H1 (cell line): ENCODE measurements at regions not wholly inside any gene's neighbourhood (a gene's known extent, or its start where the extent isn't known, plus 50 kb on each side); places are given as distances from the start of the nearest gene placed in this dataset.

ENCODE experiments used
- CHD2 ChIP-seq: IDR thresholded peaks from 2 replicates; pipeline ENCODE4 v1.6.1; 2012; ENCODE audit warnings: low read length, improper control_type of control experiment
- EP300 ChIP-seq, 2 experiments: IDR thresholded peaks; 1 replicate in 1 of 2; 2 replicates in 1 of 2; pipeline ENCODE4 v1.6.1; 2011 to 2012; ENCODE audit warnings: low read depth in 2 of 2, low read length in 2 of 2, mild to moderate bottlenecking in 2 of 2, borderline replicate concordance in 1 of 2, inconsistent platforms in 1 of 2, moderate library complexity in 1 of 2
- EZH2 ChIP-seq: fragments of 200-600 bp; sonication (generic); IDR thresholded peaks from 2 replicates; pipeline ENCODE4 v1.7.1; 2012; ENCODE audit warnings: low read depth, mild to moderate bottlenecking, moderate library complexity, low read length, inconsistent platforms; ENCODE audit not compliant: severe bottlenecking
- GABPA ChIP-seq: IDR thresholded peaks from 2 replicates; pipeline ENCODE4 v1.6.1; 2011; ENCODE audit warnings: mild to moderate bottlenecking, low read length, moderate library complexity, borderline replicate concordance; ENCODE audit not compliant: insufficient read depth
- POLR2A ChIP-seq, 2 experiments: IDR thresholded peaks; 1 replicate in 1 of 2; 2 replicates in 1 of 2; pipeline ENCODE4 v1.6.1; 2011; ENCODE audit warnings: low read depth in 2 of 2, low read length in 2 of 2, mild to moderate bottlenecking in 2 of 2; ENCODE audit errors: control extremely low read depth in 1 of 2
- POU5F1 ChIP-seq: IDR thresholded peaks from 2 replicates; pipeline ENCODE4 v1.6.1; 2011; ENCODE audit warnings: low read depth, mild to moderate bottlenecking, low read length, moderate library complexity
- RBBP5 ChIP-seq: IDR thresholded peaks from 2 replicates; pipeline ENCODE4 v1.7.1; 2012; ENCODE audit warnings: low read depth, mild to moderate bottlenecking, inconsistent platforms, low read length, moderate library complexity, borderline replicate concordance
- SIX5 ChIP-seq: IDR thresholded peaks from 2 replicates; pipeline ENCODE4 v1.6.1; 2011; ENCODE audit warnings: mild to moderate bottlenecking, low read depth, low read length
- TF ChIP-seq, protein P1 (sequence below), 3 experiments: IDR thresholded peaks; 1 replicate in 2 of 3; 2 replicates in 1 of 3; pipeline versions ENCODE4 v1.5.1 to v1.6.1; 2011; ENCODE audit warnings: low read length in 3 of 3, mild to moderate bottlenecking in 3 of 3, inconsistent platforms in 2 of 3, low read depth in 1 of 3, moderate library complexity in 1 of 3; ENCODE audit not compliant: insufficient read depth in 1 of 3; ENCODE audit errors: control extremely low read depth in 1 of 3
- TF ChIP-seq, protein P2 (sequence below): fragments of 300-600 bp; sonication (generic); IDR thresholded peaks from 2 replicates; pipeline ENCODE4 v1.7.1; 2012; ENCODE audit warnings: low read length, moderate library complexity, mild to moderate bottlenecking, inconsistent platforms; ENCODE audit not compliant: insufficient replicate concordance
- TF ChIP-seq, protein P3 (sequence below): IDR thresholded peaks from 2 replicates; pipeline ENCODE4 v1.6.1; 2012; ENCODE audit warnings: inconsistent platforms
- TF ChIP-seq, protein P4 (sequence below): IDR thresholded peaks from 2 replicates; pipeline ENCODE4 v1.6.1; 2011; ENCODE audit warnings: low read length, improper control_type of control experiment

DNA sequence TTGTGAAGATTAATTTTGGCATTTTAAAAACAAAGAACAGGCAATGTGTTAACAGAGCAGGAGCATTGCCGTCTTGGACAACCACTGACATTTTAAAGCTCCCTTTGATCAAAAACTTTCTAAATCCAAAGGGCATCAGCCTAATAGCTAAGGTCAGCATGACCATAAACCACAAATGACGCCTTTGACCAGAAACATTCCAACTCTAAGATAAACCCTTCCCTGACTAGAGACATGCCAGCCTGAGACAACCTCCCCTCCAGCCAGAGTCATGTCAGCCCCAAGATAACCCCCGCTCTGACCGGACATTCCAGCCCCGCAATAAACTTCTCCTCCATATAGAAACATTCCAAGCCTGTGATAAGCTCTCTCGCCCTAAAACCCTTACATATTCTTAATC lies 949.4 kb upstream of the POT1 start:
- TF ChIP-seq, protein P1, sequence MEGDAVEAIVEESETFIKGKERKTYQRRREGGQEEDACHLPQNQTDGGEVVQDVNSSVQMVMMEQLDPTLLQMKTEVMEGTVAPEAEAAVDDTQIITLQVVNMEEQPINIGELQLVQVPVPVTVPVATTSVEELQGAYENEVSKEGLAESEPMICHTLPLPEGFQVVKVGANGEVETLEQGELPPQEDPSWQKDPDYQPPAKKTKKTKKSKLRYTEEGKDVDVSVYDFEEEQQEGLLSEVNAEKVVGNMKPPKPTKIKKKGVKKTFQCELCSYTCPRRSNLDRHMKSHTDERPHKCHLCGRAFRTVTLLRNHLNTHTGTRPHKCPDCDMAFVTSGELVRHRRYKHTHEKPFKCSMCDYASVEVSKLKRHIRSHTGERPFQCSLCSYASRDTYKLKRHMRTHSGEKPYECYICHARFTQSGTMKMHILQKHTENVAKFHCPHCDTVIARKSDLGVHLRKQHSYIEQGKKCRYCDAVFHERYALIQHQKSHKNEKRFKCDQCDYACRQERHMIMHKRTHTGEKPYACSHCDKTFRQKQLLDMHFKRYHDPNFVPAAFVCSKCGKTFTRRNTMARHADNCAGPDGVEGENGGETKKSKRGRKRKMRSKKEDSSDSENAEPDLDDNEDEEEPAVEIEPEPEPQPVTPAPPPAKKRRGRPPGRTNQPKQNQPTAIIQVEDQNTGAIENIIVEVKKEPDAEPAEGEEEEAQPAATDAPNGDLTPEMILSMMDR (IDR thresholded peaks at IDR 0.05; ENCODE audit: control extremely low read depth in 1 of 3, insufficient read depth in 1 of 3, low read depth in 1 of 3, low read length in 3 of 3), result no peak
- no peak for TF ChIP-seq SIX5
- TF ChIP-seq, protein P2, sequence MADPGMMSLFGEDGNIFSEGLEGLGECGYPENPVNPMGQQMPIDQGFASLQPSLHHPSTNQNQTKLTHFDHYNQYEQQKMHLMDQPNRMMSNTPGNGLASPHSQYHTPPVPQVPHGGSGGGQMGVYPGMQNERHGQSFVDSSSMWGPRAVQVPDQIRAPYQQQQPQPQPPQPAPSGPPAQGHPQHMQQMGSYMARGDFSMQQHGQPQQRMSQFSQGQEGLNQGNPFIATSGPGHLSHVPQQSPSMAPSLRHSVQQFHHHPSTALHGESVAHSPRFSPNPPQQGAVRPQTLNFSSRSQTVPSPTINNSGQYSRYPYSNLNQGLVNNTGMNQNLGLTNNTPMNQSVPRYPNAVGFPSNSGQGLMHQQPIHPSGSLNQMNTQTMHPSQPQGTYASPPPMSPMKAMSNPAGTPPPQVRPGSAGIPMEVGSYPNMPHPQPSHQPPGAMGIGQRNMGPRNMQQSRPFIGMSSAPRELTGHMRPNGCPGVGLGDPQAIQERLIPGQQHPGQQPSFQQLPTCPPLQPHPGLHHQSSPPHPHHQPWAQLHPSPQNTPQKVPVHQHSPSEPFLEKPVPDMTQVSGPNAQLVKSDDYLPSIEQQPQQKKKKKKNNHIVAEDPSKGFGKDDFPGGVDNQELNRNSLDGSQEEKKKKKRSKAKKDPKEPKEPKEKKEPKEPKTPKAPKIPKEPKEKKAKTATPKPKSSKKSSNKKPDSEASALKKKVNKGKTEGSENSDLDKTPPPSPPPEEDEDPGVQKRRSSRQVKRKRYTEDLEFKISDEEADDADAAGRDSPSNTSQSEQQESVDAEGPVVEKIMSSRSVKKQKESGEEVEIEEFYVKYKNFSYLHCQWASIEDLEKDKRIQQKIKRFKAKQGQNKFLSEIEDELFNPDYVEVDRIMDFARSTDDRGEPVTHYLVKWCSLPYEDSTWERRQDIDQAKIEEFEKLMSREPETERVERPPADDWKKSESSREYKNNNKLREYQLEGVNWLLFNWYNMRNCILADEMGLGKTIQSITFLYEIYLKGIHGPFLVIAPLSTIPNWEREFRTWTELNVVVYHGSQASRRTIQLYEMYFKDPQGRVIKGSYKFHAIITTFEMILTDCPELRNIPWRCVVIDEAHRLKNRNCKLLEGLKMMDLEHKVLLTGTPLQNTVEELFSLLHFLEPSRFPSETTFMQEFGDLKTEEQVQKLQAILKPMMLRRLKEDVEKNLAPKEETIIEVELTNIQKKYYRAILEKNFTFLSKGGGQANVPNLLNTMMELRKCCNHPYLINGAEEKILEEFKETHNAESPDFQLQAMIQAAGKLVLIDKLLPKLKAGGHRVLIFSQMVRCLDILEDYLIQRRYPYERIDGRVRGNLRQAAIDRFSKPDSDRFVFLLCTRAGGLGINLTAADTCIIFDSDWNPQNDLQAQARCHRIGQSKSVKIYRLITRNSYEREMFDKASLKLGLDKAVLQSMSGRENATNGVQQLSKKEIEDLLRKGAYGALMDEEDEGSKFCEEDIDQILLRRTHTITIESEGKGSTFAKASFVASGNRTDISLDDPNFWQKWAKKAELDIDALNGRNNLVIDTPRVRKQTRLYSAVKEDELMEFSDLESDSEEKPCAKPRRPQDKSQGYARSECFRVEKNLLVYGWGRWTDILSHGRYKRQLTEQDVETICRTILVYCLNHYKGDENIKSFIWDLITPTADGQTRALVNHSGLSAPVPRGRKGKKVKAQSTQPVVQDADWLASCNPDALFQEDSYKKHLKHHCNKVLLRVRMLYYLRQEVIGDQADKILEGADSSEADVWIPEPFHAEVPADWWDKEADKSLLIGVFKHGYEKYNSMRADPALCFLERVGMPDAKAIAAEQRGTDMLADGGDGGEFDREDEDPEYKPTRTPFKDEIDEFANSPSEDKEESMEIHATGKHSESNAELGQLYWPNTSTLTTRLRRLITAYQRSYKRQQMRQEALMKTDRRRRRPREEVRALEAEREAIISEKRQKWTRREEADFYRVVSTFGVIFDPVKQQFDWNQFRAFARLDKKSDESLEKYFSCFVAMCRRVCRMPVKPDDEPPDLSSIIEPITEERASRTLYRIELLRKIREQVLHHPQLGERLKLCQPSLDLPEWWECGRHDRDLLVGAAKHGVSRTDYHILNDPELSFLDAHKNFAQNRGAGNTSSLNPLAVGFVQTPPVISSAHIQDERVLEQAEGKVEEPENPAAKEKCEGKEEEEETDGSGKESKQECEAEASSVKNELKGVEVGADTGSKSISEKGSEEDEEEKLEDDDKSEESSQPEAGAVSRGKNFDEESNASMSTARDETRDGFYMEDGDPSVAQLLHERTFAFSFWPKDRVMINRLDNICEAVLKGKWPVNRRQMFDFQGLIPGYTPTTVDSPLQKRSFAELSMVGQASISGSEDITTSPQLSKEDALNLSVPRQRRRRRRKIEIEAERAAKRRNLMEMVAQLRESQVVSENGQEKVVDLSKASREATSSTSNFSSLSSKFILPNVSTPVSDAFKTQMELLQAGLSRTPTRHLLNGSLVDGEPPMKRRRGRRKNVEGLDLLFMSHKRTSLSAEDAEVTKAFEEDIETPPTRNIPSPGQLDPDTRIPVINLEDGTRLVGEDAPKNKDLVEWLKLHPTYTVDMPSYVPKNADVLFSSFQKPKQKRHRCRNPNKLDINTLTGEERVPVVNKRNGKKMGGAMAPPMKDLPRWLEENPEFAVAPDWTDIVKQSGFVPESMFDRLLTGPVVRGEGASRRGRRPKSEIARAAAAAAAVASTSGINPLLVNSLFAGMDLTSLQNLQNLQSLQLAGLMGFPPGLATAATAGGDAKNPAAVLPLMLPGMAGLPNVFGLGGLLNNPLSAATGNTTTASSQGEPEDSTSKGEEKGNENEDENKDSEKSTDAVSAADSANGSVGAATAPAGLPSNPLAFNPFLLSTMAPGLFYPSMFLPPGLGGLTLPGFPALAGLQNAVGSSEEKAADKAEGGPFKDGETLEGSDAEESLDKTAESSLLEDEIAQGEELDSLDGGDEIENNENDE, result no peak
- no peak for TF ChIP-seq GABPA
- no peak for TF ChIP-seq EP300 (IDR thresholded peaks at IDR 0.05; ENCODE audit: borderline replicate concordance in 1 of 2, low read depth in 2 of 2, low read length in 2 of 2)
- TF ChIP-seq POU5F1, result no peak
- TF ChIP-seq, protein P3, sequence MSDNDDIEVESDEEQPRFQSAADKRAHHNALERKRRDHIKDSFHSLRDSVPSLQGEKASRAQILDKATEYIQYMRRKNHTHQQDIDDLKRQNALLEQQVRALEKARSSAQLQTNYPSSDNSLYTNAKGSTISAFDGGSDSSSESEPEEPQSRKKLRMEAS, result no peak
- TF ChIP-seq POLR2A (IDR thresholded peaks at IDR 0.05; ENCODE audit: control extremely low read depth in 1 of 2, low read depth in 2 of 2, low read length in 2 of 2), result no peak
- TF ChIP-seq, protein P4, sequence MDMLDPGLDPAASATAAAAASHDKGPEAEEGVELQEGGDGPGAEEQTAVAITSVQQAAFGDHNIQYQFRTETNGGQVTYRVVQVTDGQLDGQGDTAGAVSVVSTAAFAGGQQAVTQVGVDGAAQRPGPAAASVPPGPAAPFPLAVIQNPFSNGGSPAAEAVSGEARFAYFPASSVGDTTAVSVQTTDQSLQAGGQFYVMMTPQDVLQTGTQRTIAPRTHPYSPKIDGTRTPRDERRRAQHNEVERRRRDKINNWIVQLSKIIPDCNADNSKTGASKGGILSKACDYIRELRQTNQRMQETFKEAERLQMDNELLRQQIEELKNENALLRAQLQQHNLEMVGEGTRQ, result no peak
- no peak for TF ChIP-seq RBBP5
- TF ChIP-seq EZH2, result no peak
- TF ChIP-seq CHD2, result no peak
